ENCODE measurements at regions not wholly inside any gene's neighbourhood (a gene's known extent, or its start where the extent isn't known, plus 50 kb on each side); places are given as distances from the start of the nearest gene placed in this dataset.

GRCh38 chr21:16866851-16867250 is 646.0 kb upstream of the CXADR start:
- DNase-seq, result no peak

- no peak for DNase-seq
Observed at GRCh38 chr21:16870103-16870502, 642.7 kb upstream of the CXADR start.

DNA sequence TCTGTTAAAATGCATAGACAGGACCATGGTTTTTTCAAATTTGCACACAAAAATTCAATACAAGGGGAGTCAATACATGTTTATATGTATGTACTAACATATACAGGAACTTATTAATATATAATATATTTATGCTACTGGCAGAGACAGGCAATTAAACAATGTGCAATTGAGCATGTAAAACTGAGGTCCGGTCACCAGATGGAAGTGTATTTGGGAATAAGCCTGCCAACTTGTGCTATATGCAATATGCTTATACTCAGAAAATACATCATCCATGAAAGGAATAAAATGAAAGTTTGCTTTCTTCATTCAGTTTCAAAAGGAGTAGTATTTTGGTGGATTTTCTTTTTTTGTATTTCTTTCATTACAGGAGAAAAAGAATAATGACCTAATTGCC is 640.2 kb upstream of the CXADR start:
- no peak for DNase-seq

DNA sequence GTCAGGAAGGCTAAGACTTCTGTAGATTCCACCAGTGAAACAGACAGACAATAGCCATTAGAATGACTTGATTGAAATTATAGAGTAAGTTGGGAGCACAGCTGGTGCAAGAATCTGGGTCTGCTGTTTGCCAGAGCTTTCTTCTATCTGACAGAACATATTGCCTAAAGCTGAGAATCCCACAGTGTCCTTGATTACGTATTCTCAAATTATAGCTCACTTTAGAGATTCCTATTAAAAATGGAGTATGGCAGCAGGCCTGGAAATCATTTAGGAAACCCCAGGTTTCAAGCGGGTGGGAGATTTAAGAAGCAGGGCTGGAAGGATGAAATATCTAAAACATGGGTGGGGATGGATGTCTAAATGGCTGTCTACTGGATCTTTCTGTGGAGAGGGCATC is 639.7 kb upstream of the CXADR start:
- DNase-seq, result no peak

DNA sequence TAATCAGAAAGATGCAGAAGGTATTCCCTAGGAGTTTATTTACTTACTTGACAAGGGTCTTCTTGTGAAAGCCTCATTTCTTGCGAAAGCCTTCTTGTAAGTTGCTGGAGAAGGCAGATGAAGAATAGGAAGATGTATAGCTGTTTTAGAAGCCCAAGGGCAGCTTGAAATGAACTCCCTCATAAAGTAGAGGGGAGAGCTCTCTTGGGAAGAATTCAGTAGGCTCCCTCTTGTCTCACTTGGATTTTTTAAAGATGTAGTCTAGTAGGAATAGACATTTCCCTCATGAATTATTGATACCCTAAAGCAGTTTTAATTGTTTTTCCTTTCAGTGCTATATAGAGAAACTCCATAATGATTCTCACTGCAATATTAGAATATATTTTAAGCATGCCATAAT is 639.2 kb upstream of the CXADR start:
- DNase-seq, result no peak

GRCh38 chr21:16879479-16879878 is 633.4 kb upstream of the CXADR start:
- DNase-seq, result no peak

GRCh38 chr21:16891821-16892220 is 621.0 kb upstream of the CXADR start:
- no peak for DNase-seq

DNA sequence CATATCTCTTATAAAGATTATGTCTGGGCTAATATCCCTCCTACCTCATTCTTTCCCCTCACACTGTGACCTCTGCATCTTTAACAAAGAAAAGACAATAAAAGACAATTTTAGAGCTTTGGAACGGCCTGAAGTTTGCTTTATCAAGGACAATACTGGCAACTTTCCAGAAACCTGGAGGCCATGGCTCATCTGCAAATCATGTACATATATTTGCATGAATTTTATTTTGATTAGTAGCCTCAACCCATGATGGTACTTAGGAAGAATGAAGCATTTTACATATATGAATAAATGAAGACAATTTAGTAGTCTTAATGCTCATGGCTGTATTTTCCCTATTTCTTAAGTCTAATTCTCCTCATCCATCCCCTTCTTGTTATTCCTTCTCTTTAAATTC is 612.2 kb upstream of the CXADR start:
- no peak for DNase-seq

DNA sequence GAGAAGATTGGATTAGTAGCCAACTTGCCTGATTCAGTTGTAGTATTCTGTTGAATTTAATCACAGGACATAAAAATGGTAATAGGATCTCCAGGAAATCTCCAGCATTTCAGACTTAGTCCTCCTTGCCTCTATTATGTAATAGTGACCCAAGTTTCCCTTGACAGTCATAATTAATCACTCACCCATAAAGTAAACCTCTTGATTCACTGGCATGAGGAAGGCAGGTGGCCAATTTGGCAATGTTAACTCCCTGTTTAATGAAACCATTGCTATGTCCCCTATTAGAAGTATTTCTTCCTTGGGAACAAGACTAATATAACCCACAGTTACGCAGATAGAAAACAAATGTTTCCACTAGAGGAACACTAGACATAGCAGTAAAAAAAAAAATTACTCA is 604.8 kb upstream of the CXADR start:
- no peak for DNase-seq

DNA sequence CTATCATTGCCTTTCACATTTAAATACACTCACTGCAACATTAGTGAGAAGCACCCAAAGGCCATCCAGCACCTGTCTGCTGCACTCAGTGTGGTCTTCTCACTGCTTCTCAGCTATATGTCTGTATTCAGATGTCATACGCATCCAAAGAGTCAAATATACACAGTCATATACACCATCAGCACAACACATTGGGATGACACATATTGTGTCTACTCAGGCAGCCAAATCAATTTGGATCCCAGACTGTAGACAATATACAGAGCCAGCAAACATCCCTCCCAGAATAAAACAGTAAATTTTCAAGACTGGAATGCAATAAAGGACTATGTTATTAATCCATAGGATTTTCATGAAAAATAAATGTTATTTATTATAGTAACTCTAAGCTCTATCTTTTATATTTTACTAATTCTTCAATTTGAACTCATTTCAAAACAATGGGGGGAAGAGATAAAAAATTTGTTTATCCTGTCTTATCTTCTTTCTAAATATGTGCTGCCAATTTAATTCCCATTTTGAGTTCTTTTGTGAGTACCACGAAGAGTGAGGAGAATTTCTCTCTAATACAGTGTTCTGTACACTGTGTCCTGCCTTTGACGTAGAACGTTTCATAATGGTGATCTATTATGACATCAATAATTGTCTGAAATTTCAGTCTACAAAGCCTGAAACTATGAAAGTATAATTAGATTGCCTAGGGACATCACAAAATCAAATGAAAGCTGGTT is 602.2 kb upstream of the CXADR start:
- no peak for DNase-seq

DNA sequence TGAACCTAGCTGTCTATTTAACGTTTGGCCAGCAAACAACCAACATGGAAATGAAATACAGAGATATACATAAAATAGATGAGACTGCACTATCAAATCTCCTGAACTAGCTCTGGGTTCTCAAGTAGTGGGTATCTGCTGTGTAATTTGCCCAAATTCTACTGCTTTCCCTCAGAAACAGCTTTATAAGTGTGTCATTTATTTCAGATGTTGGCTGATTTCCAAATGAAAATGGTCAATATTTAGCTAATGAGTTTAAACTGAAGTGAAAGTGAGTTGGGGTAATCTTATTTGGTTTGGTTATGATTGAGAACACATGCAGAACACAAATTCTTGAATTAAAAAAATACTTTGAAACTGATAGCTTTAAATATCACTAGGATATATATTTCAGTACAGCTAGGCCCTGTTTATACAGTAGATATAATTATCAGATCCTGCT is 601.7 kb upstream of the CXADR start:
- no peak for DNase-seq

DNA sequence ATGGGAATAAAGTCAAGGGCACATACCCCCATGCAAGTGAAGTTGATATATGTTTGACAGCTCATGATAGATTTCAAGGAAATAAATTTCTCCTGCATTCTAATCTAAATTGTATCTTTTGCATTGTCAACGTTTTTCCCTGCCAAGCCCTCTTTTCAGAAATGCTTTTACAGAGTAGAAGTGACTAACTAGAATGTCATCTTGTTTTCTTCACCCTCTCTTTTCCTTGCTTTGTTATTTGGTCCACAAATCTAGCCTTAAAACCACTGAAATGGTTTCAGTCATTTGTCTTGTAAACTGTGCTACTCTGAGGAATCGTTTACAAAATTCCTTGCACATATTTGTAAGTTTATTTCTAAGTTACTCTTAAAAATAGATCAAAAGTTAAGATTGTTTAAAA is 600.8 kb upstream of the CXADR start:
- DNase-seq, result no peak

GRCh38 chr21:16913010-16913409 is 599.8 kb upstream of the CXADR start:
- DNase-seq, result no peak

- DNase-seq, result no peak
Observed at GRCh38 chr21:16928439-16928838, 584.4 kb upstream of the CXADR start.

GRCh38 chr21:16932314-16932713 is 580.5 kb upstream of the CXADR start:
- DNase-seq, result no peak

- no peak for DNase-seq
Observed at GRCh38 chr21:16942703-16943102, 570.1 kb upstream of the CXADR start.

DNA sequence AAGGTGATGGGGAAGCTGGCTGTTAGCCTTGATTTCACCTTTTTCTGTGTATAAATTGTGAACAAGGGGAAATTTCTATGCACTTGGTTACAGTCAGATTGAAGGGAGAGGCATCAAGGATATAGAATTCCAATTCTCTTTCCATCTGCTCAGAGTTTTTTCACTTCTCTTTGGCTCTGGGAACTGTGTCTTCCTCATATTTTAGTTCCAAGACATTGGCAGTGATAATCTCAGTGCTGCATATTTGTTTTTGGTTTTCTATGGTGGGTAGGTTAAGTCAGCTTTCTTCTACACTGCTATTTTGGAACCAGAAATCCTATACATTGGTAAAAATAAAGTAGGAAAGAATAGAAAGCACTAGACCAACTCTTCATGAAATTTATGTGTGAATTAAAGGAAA is 569.6 kb upstream of the CXADR start:
- DNase-seq, result no peak

DNA sequence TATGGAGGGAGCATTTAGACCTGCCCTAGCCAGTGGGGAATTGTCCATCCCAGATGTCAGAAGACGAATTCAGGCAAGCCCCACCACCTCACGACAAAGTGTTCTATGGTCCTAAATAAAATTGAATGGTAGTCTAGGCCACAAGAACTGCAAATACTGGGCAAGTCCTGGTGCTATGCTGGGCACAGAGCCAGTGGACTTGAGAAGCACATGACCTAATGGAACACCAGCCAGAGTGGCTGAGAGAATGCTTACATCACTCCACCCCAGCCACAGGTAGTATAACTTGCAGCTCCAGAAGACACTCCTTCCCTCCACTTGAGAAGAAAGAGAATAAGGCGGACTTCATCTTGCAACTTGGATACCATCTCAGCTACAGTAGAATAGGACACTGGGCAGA is 567.3 kb upstream of the CXADR start:
- no peak for DNase-seq

DNA sequence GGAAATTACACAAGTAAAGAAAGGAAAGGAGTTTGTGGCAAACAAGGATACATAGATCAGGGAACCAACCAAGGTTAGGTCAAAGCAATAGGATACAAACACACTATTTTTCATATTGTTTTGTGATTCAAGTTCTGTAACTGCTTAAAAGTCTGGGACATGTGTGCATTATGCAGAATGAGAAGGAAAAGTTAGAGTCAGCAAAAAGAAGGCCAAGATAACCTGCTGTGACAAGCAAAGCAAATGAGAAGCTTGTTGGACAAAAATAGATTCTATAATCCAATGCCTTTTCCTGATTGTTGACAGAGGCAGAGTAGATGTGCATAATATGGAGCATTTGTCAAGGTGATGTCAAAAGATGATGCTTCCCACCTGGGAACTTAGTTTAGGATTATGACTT is 556.0 kb upstream of the CXADR start:
- no peak for DNase-seq

GRCh38 chr21:16965424-16965823 is 547.4 kb upstream of the CXADR start:
- no peak for DNase-seq

GRCh38 chr21:16968436-16968835 is 544.4 kb upstream of the CXADR start:
- DNase-seq, result no peak

- DNase-seq, result no peak
Observed at GRCh38 chr21:16969636-16970035, 543.2 kb upstream of the CXADR start.

DNA sequence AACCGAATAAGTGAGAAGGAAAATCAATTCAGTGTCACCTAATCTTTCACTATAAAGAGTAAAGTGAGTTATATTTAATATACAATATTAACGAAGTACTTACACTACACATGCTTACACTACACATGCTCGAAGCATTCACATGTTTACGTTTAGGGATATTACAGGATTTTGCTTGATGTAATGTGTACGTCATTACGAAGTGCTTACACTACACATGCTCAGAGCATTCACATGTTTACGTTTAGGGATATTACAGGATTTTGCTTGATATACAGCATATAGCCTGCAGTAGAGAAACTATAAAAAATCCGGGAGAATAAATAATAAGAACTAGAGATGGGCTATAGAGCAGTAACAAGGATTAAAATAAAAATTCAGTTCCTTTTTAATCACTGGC is 538.8 kb upstream of the CXADR start:
- no peak for DNase-seq

DNA sequence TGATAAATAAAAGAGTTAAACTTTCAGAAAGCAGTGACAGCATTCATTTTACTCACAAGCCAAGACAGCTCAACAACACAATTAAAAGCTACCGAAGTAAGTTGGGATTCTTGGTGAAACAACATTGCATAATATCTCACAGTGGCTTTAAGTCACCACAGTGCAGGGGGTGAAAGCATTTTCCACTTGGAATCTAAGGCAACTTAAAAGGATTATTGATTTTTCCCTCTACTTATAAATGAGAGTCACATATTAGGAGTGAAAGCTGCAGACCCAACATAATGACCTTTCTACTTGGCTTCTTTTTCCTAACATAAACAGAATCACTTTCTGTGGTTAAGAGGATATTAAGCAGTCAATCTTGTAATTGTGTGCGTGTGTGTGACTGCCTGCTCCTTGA is 536.6 kb upstream of the CXADR start:
- DNase-seq, result no peak

DNA sequence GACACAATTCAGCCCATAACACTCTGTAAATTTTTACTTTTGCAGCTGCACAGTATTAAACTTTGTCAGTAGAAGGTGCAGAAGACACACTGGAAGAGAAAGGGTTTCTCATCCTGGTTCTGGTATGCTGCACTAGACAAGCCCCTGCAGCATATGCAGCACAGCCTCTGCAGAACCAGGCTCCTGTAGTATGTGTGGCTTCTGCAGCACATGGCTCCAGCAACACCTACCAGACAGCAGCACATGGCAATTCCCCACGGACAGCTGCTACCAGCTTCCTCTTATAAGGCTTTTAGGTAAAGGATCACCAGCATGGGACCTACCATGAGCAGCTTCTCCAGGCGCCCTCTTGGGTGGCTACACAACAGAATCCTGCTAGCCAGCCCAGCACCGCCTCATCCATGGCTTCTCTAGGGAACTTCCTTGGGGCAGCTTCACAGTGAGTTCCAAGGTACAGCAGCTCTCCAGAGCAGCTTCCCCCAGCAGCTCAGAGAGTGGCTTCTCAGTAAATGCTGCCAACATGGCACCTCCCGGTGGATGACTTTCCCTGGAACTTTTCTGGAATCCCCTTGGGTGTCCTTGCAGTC is 534.4 kb upstream of the CXADR start:
- no peak for DNase-seq

Data from effector CD4-positive, alpha-beta T cell (primary cell).